HG02970 (cell line): ENCODE measurements at regions not wholly inside any gene's neighbourhood (a gene's known extent, or its start where the extent isn't known, plus 50 kb on each side); places are given as distances from the start of the nearest gene placed in this dataset.
A peak's percentile ranks its signal among the peaks of the same experiment; 100 is the strongest.
"Not testable (repeated sequence)": the region's sequence is repeated elsewhere in the genome, so short reads cannot be mapped to it uniquely, and the experiment has no call there.

ENCODE experiments used
- ATAC-seq: cut with Tn5 transposase; IDR thresholded peaks from one replicate; pipeline ENCODE4 v1.9.1; 2021; ENCODE audit warnings: mild to moderate bottlenecking, moderate library complexity, moderate number of reproducible peaks; ENCODE audit not compliant: unreplicated experiment, low FRiP score

GRCh38 chr9:63912451-63912850, 1372.6 kb downstream of the FOXD4L5 start:
- ATAC-seq = not testable (repeated sequence)

GRCh38 chr9:63909076-63909475, 1375.9 kb downstream of the FOXD4L5 start:
- not testable (repeated sequence) for ATAC-seq

GRCh38 chr9:63899637-63900190, 1385.3 kb downstream of the FOXD4L5 start:
- ATAC-seq = not testable (repeated sequence)

GRCh38 chr9:63881386-63881785, 1403.6 kb downstream of the FOXD4L5 start:
- ATAC-seq = not testable (repeated sequence)

- ATAC-seq = not testable (repeated sequence)
Measured at GRCh38 chr9:63876380-63876779, 1408.6 kb downstream of the FOXD4L5 start.

- no peak for ATAC-seq
Measured at GRCh38 chr9:63859475-63860215, 1425.4 kb downstream of the FOXD4L5 start.

GRCh38 chr9:63859090-63859474, 1425.9 kb downstream of the FOXD4L5 start:
- ATAC-seq = not testable (repeated sequence)

GRCh38 chr9:63853140-63853751, 1431.8 kb downstream of the FOXD4L5 start:
- not testable (repeated sequence) for ATAC-seq

GRCh38 chr9:63824804-63825203, 1460.2 kb downstream of the FOXD4L5 start:
- not testable (repeated sequence) for ATAC-seq

- not testable (repeated sequence) for ATAC-seq
Measured at GRCh38 chr9:63823375-63824201, 1461.4 kb downstream of the FOXD4L5 start.

GRCh38 chr9:63822615-63823374, 1462.2 kb downstream of the FOXD4L5 start:
- ATAC-seq = not testable (repeated sequence)

- not testable (repeated sequence) for ATAC-seq
Measured at GRCh38 chr9:63821293-63821692, 1463.7 kb downstream of the FOXD4L5 start.

- ATAC-seq = not testable (repeated sequence)
Measured at GRCh38 chr9:63820882-63821281, 1464.1 kb downstream of the FOXD4L5 start.

- not testable (repeated sequence) for ATAC-seq
Measured at GRCh38 chr9:63820383-63820782, 1464.6 kb downstream of the FOXD4L5 start.

GRCh38 chr9:63817622-63818518, 1467.1 kb downstream of the FOXD4L5 start:
- peak; percentile 58 for ATAC-seq

- ATAC-seq = peak; percentile 78
Measured at GRCh38 chr9:63816751-63817621, 1468.0 kb downstream of the FOXD4L5 start.

GRCh38 chr9:63814970-63815669, 1469.9 kb downstream of the FOXD4L5 start:
- not testable (repeated sequence) for ATAC-seq
